ENCODE measurements at regions not wholly inside any gene's neighbourhood (a gene's known extent, or its start where the extent isn't known, plus 50 kb on each side); places are given as distances from the start of the nearest gene placed in this dataset.
A peak's percentile ranks its signal among the peaks of the same experiment; 100 is the strongest.

- no peak for DNase-seq (ENCODE audit: low read depth)
Observed at GRCh38 chr1:98331718-98332311, 329.7 kb upstream of the SNX7 start.

- DNase-seq (ENCODE audit: low read depth) = peak; percentile 65
Observed at GRCh38 chr1:98331243-98331642, 330.3 kb upstream of the SNX7 start.

- DNase-seq (ENCODE audit: low read depth) = no peak
Observed at GRCh38 chr1:98330224-98330623, 331.3 kb upstream of the SNX7 start.

GRCh38 chr1:98328855-98329254 lies 332.7 kb upstream of the SNX7 start:
- peak; percentile 22 for DNase-seq (ENCODE audit: low read depth)

GRCh38 chr1:98327220-98327861 lies 334.2 kb upstream of the SNX7 start:
- DNase-seq (ENCODE audit: low read depth) = peak; percentile 87

GRCh38 chr1:98325646-98326440 lies 335.7 kb upstream of the SNX7 start:
- peak; percentile 99 for DNase-seq (ENCODE audit: low read depth)

- DNase-seq (ENCODE audit: low read depth) = peak; percentile 99
Observed at GRCh38 chr1:98323906-98324358, 337.6 kb upstream of the SNX7 start.

- DNase-seq (ENCODE audit: low read depth) = peak; percentile 86
Observed at GRCh38 chr1:98323388-98323787, 338.1 kb upstream of the SNX7 start.

- no peak for DNase-seq (ENCODE audit: low read depth)
Observed at GRCh38 chr1:98322966-98323365, 338.6 kb upstream of the SNX7 start.

GRCh38 chr1:98322086-98322485 lies 339.4 kb upstream of the SNX7 start:
- DNase-seq (ENCODE audit: low read depth) = no peak

GRCh38 chr1:98321191-98321590 lies 340.3 kb upstream of the SNX7 start:
- no peak for DNase-seq (ENCODE audit: low read depth)

GRCh38 chr1:98316286-98316905 lies 345.1 kb upstream of the SNX7 start:
- peak; percentile 47 for DNase-seq (ENCODE audit: low read depth)

- DNase-seq (ENCODE audit: low read depth) = peak; percentile 76
Observed at GRCh38 chr1:98315309-98315708, 346.2 kb upstream of the SNX7 start.

- DNase-seq (ENCODE audit: low read depth) = no peak
Observed at GRCh38 chr1:98314601-98315000, 346.9 kb upstream of the SNX7 start.

- DNase-seq (ENCODE audit: low read depth) = no peak
Observed at GRCh38 chr1:98306517-98307089, 354.9 kb upstream of the SNX7 start.

GRCh38 chr1:98305362-98305761 lies 356.2 kb upstream of the SNX7 start:
- no peak for DNase-seq (ENCODE audit: low read depth)

GRCh38 chr1:98304888-98305287 lies 356.6 kb upstream of the SNX7 start:
- DNase-seq (ENCODE audit: low read depth) = no peak

- DNase-seq (ENCODE audit: low read depth) = no peak
Observed at GRCh38 chr1:98299861-98300260, 361.7 kb upstream of the SNX7 start.

- no peak for DNase-seq (ENCODE audit: low read depth)
Observed at GRCh38 chr1:98299313-98299712, 362.2 kb upstream of the SNX7 start.

- DNase-seq (ENCODE audit: low read depth) = no peak
Observed at GRCh38 chr1:98298319-98298718, 363.2 kb upstream of the SNX7 start.

GRCh38 chr1:98296681-98297080 lies 364.8 kb upstream of the SNX7 start:
- no peak for DNase-seq (ENCODE audit: low read depth)

GRCh38 chr1:98294127-98294526 lies 367.4 kb upstream of the SNX7 start:
- DNase-seq (ENCODE audit: low read depth) = no peak

Measured in M059J (cell line).